ENCODE measurements at regions not wholly inside any gene's neighbourhood (a gene's known extent, or its start where the extent isn't known, plus 50 kb on each side); places are given as distances from the start of the nearest gene placed in this dataset.

GRCh38 chrX:16436348-16437188 is 213.4 kb upstream of the S100G start:
- DNase-seq (ENCODE audit: extremely low read depth, low read depth): peak; percentile 29
- peak; percentile 72 for TF ChIP-seq CTCF (IDR thresholded peaks at IDR 0.05; ENCODE audit: low read depth, low read length)

- DNase-seq (ENCODE audit: extremely low read depth, low read depth): no peak
- no peak for TF ChIP-seq CTCF (IDR thresholded peaks at IDR 0.05; ENCODE audit: low read depth, low read length)
Observed at GRCh38 chrX:16440446-16440845, 209.5 kb upstream of the S100G start.

GRCh38 chrX:16444353-16444752 is 205.6 kb upstream of the S100G start:
- TF ChIP-seq CTCF (IDR thresholded peaks at IDR 0.05; ENCODE audit: low read depth, low read length): no peak
- DNase-seq (ENCODE audit: extremely low read depth, low read depth): no peak

- no peak for DNase-seq (ENCODE audit: extremely low read depth, low read depth)
Observed at GRCh38 chrX:16445166-16445752, 204.7 kb upstream of the S100G start.

GRCh38 chrX:16451334-16451733 is 198.6 kb upstream of the S100G start:
- no peak for TF ChIP-seq CTCF (IDR thresholded peaks at IDR 0.05; ENCODE audit: low read depth, low read length)
- no peak for DNase-seq (ENCODE audit: extremely low read depth, low read depth)

More at GRCh38 chrX:16445166-16445752, 204.7 kb upstream of the S100G start:
- TF ChIP-seq CTCF (IDR thresholded peaks at IDR 0.05; ENCODE audit: low read depth, low read length): peak; percentile 73

GRCh38 chrX:16454926-16455325 is 195.0 kb upstream of the S100G start:
- TF ChIP-seq CTCF (IDR thresholded peaks at IDR 0.05; ENCODE audit: low read depth, low read length): no peak
- DNase-seq (ENCODE audit: extremely low read depth, low read depth): no peak

- no peak for TF ChIP-seq CTCF (IDR thresholded peaks at IDR 0.05; ENCODE audit: low read depth, low read length)
- DNase-seq (ENCODE audit: extremely low read depth, low read depth): no peak
Observed at GRCh38 chrX:16457239-16457638, 192.7 kb upstream of the S100G start.
